Loucy (cell line): ENCODE measurements at regions not wholly inside any gene's neighbourhood (a gene's known extent, or its start where the extent isn't known, plus 50 kb on each side); places are given as distances from the start of the nearest gene placed in this dataset.

ENCODE experiments used
- H2AFZ ChIP-seq: fragments of 200-600 bp; sonication (generic); 2 replicates; pipeline ENCODE4 v1.6.0; 2016; ENCODE audit warnings: antibody characterized with exemption, mild to moderate bottlenecking, low read length, moderate library complexity
- H3F3A ChIP-seq: fragments of 200-600 bp; 2 replicates; pipeline ENCODE4 v1.6.0; 2016; ENCODE audit warnings: antibody characterized with exemption, low read depth, mild to moderate bottlenecking
- H3K27me3 ChIP-seq: fragments of 200-600 bp; sonication (generic); 2 replicates; pipeline ENCODE4 v1.6.1; 2014; ENCODE audit warnings: low read length, mild to moderate bottlenecking; ENCODE audit not compliant: insufficient read depth, poor library complexity, severe bottlenecking
- H3K36me3 ChIP-seq: fragments of 200-600 bp; sonication (generic); 2 replicates; pipeline ENCODE4 v1.6.1; 2016; ENCODE audit warnings: low read length; ENCODE audit not compliant: insufficient read depth
- H3K4me1 ChIP-seq: fragments of 200-600 bp; sonication (generic); 2 replicates; pipeline ENCODE4 v1.5.1; 2014; ENCODE audit warnings: low read length, mild to moderate bottlenecking; ENCODE audit not compliant: insufficient read depth, poor library complexity, severe bottlenecking
- H3K4me2 ChIP-seq: fragments of 200-600 bp; sonication (generic); 2 replicates; pipeline ENCODE4 v1.6.0; 2014; ENCODE audit warnings: antibody characterized with exemption, low read length, low read depth, mild to moderate bottlenecking; ENCODE audit not compliant: poor library complexity, severe bottlenecking
- H3K4me3 ChIP-seq: fragments of 200-600 bp; sonication (generic); 2 replicates; pipeline ENCODE4 v1.5.1; 2014; ENCODE audit warnings: low read length, mild to moderate bottlenecking, mixed read lengths; ENCODE audit not compliant: poor library complexity, severe bottlenecking
- H3K79me2 ChIP-seq: fragments of 200-600 bp; sonication (generic); 2 replicates; pipeline ENCODE4 v1.6.1; 2014; ENCODE audit warnings: low read length; ENCODE audit not compliant: insufficient read depth
- H3K9ac ChIP-seq: fragments of 200-600 bp; sonication (generic); 2 replicates; pipeline ENCODE4 v1.6.0; 2014; ENCODE audit warnings: mild to moderate bottlenecking, low read depth, low read length, moderate library complexity; ENCODE audit not compliant: poor library complexity, severe bottlenecking
- H3K9me2 ChIP-seq: fragments of 200-600 bp; sonication (generic); replicated peaks from 2 replicates; pipeline ENCODE4 v1.6.1; 2016; ENCODE audit warnings: low read depth, low read length, mixed read lengths
- H3K9me3 ChIP-seq: fragments of 200-600 bp; sonication (generic); 2 replicates; pipeline ENCODE4 v1.6.1; 2014; ENCODE audit warnings: mild to moderate bottlenecking, antibody characterized with exemption, low read length, low read depth; ENCODE audit not compliant: insufficient read depth
- H4K20me1 ChIP-seq: fragments of 200-600 bp; sonication (generic); 2 replicates; pipeline ENCODE4 v1.6.0; 2014; ENCODE audit warnings: antibody characterized with exemption, low read length, mild to moderate bottlenecking; ENCODE audit not compliant: insufficient read depth, poor library complexity, severe bottlenecking
- EZH2phosphoT487 ChIP-seq: fragments of 200-600 bp; IDR thresholded peaks from 2 replicates; pipeline ENCODE4 v1.6.1; 2018; ENCODE audit warnings: antibody characterized with exemption, mild to moderate bottlenecking, moderate library complexity, borderline replicate concordance
- TF ChIP-seq, protein P1 (sequence below): fragments of 200-600 bp; sonication (generic); conservative IDR thresholded peaks from 2 replicates; pipeline ENCODE4 v1.5.1; 2014; ENCODE audit warnings: mild to moderate bottlenecking, antibody characterized with exemption, low read length

DNA sequence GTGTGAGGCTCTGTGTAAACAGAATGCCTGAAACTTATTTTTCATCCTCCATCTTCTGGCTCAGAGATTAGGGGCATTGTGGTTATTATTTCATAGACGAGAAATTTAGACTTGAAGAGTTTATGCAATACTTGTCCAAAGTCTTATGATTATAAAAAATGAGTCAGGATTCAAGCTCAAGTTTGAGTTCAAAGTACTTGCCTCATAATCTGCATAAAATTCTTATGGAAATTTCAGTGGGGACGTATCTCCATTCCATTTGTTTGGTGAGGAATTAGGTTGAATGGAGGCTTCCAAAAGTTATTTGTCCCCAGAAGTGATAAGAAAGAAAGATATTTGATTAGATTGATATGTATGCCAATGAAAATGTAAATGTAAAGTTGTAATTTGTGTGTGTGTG lies 93.7 kb upstream of the CLVS2 start:
- no peaks in the 10 kb centered on the region for H3K79me2 ChIP-seq
- H3K9me2 ChIP-seq = no peaks in the 10 kb centered on the region
- H3K9ac ChIP-seq = no peak overlapping the region
- no peaks in the 10 kb centered on the region for H3K4me1 ChIP-seq
- no peak overlapping the region for H3K4me2 ChIP-seq
- no peaks in the 10 kb centered on the region for H3K27me3 ChIP-seq
- TF ChIP-seq EZH2phosphoT487 = no peak
- TF ChIP-seq, protein P1, sequence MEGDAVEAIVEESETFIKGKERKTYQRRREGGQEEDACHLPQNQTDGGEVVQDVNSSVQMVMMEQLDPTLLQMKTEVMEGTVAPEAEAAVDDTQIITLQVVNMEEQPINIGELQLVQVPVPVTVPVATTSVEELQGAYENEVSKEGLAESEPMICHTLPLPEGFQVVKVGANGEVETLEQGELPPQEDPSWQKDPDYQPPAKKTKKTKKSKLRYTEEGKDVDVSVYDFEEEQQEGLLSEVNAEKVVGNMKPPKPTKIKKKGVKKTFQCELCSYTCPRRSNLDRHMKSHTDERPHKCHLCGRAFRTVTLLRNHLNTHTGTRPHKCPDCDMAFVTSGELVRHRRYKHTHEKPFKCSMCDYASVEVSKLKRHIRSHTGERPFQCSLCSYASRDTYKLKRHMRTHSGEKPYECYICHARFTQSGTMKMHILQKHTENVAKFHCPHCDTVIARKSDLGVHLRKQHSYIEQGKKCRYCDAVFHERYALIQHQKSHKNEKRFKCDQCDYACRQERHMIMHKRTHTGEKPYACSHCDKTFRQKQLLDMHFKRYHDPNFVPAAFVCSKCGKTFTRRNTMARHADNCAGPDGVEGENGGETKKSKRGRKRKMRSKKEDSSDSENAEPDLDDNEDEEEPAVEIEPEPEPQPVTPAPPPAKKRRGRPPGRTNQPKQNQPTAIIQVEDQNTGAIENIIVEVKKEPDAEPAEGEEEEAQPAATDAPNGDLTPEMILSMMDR = no peak
- H2AFZ ChIP-seq = no peak overlapping the region
- no peaks in the 10 kb centered on the region for H3F3A ChIP-seq
- no peak overlapping the region for H3K4me3 ChIP-seq
- no peaks in the 10 kb centered on the region for H3K36me3 ChIP-seq
- no peaks in the 10 kb centered on the region for H4K20me1 ChIP-seq
- no peaks in the 10 kb centered on the region for H3K9me3 ChIP-seq

DNA sequence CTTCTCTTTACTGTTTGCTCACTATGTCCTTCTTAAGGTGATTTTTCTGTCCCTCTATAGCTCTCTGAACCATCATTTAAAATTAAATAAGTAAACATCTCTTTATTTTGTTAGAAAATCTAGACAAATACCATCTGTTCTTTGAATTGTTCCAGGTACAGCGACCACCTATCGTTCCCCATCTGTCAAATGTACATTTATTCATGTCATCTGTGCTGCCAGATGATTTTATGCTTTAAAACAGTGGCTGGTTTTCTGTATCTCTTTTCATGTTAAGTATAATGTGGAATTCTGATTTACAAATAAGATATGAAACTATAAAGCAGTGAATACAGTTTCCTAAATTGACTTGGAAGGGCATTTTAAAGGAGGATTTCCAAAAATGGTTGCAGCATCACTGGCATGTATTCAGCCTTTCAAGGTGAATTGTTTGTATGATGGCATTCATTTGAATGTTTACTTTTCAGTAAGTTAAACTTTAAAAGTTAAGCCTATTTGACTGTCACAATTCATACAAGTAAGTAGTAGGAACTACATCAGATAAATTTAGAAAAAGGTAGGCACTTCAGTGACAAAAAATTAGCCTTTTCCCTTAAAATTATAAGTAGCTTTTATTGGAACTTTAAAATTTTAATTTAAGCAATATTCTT lies 92.6 kb upstream of the CLVS2 start:
- H3K79me2 ChIP-seq = no peaks in the 10 kb centered on the region
- no peaks in the 10 kb centered on the region for H3K9me2 ChIP-seq
- no peaks in the 10 kb centered on the region for H3F3A ChIP-seq
- H3K36me3 ChIP-seq = no peaks in the 10 kb centered on the region
- H3K4me2 ChIP-seq = no peak overlapping the region
- no peak for TF ChIP-seq EZH2phosphoT487
- TF ChIP-seq, protein P1 = no peak
- no peaks in the 10 kb centered on the region for H3K9me3 ChIP-seq
- H2AFZ ChIP-seq = no peak overlapping the region
- no peaks in the 10 kb centered on the region for H3K27me3 ChIP-seq
- no peak overlapping the region for H3K4me3 ChIP-seq
- no peaks in the 10 kb centered on the region for H4K20me1 ChIP-seq
- H3K4me1 ChIP-seq = no peaks in the 10 kb centered on the region
- H3K9ac ChIP-seq = no peak overlapping the region

DNA sequence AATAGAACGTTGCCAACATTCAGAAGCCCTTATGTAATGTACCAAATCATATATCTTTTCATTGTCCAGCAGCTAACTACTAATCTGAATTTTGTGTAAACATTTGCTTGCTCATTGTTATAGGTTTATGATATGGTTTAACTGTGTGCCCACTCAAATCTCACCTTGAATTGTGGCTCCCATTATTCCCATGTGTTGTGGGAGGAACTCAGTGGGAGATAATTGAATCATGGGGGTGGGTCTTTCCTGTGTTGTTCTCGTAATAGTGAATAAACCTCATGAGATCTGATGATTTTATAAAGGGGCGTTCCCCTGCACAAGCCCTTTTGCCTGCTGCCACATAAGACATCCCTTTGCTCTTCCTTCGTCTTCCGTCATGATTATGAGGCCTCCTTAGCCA lies 91.9 kb upstream of the CLVS2 start:
- Histone ChIP-seq H3K9ac (no peak overlapping the region), H3K4me2 (no peak overlapping the region), H3K36me3 (no peaks in the 10 kb centered on the region), H3K4me1 (no peaks in the 10 kb centered on the region), H3K9me3 (no peaks in the 10 kb centered on the region), H2AFZ (no peak overlapping the region), H3K4me3 (no peak overlapping the region), H4K20me1 (no peaks in the 10 kb centered on the region), H3F3A (no peaks in the 10 kb centered on the region), H3K27me3 (no peaks in the 10 kb centered on the region), H3K9me2 (no peaks in the 10 kb centered on the region), H3K79me2 (no peaks in the 10 kb centered on the region)
- no peak for TF ChIP-seq EZH2phosphoT487
- TF ChIP-seq, protein P1 = no peak
